Prostate gland (tissue), 2 donors: ENCODE measurements at regions not wholly inside any gene's neighbourhood (a gene's known extent, or its start where the extent isn't known, plus 50 kb on each side); places are given as distances from the start of the nearest gene placed in this dataset.

Experiments
- DNase-seq: peaks from one replicate; pipeline ENCODE4 v3.0.0-alpha.2; 2019; ENCODE audit warnings: low spot score
- H3K27ac ChIP-seq, 2 donors: fragments of 200-600 bp; sonication (generic); 2 replicates each; pipeline ENCODE4 v1.5.1; 2017 to 2019
- H3K27me3 ChIP-seq: fragments of 200-600 bp; sonication (generic); replicated peaks from 2 replicates; pipeline ENCODE4 v1.5.1; 2019; ENCODE audit not compliant: insufficient read depth
- H3K36me3 ChIP-seq, 2 donors: fragments of 200-600 bp; sonication (generic); 1 replicate in 1 of 2; 2 replicates in 1 of 2; pipeline versions ENCODE4 v1.5.1 to v1.8.1; 2017 to 2019
- H3K4me1 ChIP-seq: fragments of 200-600 bp; sonication (generic); replicated peaks from 2 replicates; pipeline ENCODE4 v1.5.1; 2019
- H3K4me3 ChIP-seq, 2 donors: fragments of 200-600 bp; sonication (generic); 2 replicates each; pipeline ENCODE4 v1.5.1; 2017 to 2019
- H3K9me3 ChIP-seq: fragments of 200-600 bp; sonication (generic); 2 replicates; pipeline ENCODE4 v1.5.1; 2017
- CTCF ChIP-seq, 4 experiments: fragments of 200-600 bp in 2 of 4; fragments of 450-650 bp in 2 of 4; sonication (generic) in 2 of 4; IDR thresholded peaks; 1 replicate in 3 of 4; 2 replicates in 1 of 4; pipeline ENCODE4 v1.5.1; 2016 to 2019; ENCODE audit warnings: antibody characterized with exemption in 4 of 4, mild to moderate bottlenecking in 2 of 4, moderate library complexity in 2 of 4
- POLR2A ChIP-seq: fragments of 450-650 bp; IDR thresholded peaks from one replicate; pipeline ENCODE4 v1.6.1; 2016; ENCODE audit warnings: antibody characterized with exemption, mild to moderate bottlenecking
- POLR2AphosphoS5 ChIP-seq: sonication (generic); formaldehyde crosslinking; IDR thresholded peaks from one replicate; pipeline ENCODE4 v1.6.1; 2017; ENCODE audit warnings: antibody characterized with exemption
- WGBS: methylation state at CpG from one replicate; pipeline ENCODE4 v1.1.5; 2018; 5-methylcytosine and 5-hydroxymethylcytosine counted together
- intact Hi-C: fragments of 100-400 bp; cut with DNase I; formaldehyde crosslinking; loops from one replicate; pipeline ENCODE4 v1.14.2; 2022

GRCh38 chr12:115103884-115104883 lies 420.2 kb upstream of the TBX3 start:
- Histone ChIP-seq H3K4me3 (no peak overlapping the region), H3K9me3 (no peaks in the 10 kb centered on the region), H3K27ac (no peak overlapping the region), H3K27me3 (no peaks in the 10 kb centered on the region), H3K4me1 (no peaks in the 10 kb centered on the region), H3K36me3 (no peaks in the 10 kb centered on the region)
- no peak for TF ChIP-seq CTCF (IDR thresholded peaks at IDR 0.05)
- intact Hi-C loops, result no loop called here
- WGBS, result 50% methylated on average over 10 of the region's 10 CpGs
- no peak for DNase-seq

GRCh38 chr12:115102450-115102849 lies 418.5 kb upstream of the TBX3 start:
- intact Hi-C loops, result no loop called here
- DNase-seq, result no peak
- no peak overlapping the region for H3K4me3 ChIP-seq
- whole genome bisulfite sequencing, result 76% methylated on average over 5 of the region's 5 CpGs
- H3K4me1 ChIP-seq, result no peaks in the 10 kb centered on the region
- no peak overlapping the region for H3K27ac ChIP-seq
- H3K9me3 ChIP-seq, result no peaks in the 10 kb centered on the region
- no peaks in the 10 kb centered on the region for H3K27me3 ChIP-seq
- H3K36me3 ChIP-seq, result no peaks in the 10 kb centered on the region
- TF ChIP-seq POLR2A (no peak), POLR2AphosphoS5 (no peak), CTCF (IDR thresholded peaks at IDR 0.05) (no peak)

GRCh38 chr12:115101520-115101919 lies 417.5 kb upstream of the TBX3 start:
- DNase-seq, result no peak
- no peak overlapping the region for H3K4me3 ChIP-seq
- WGBS, result 89% methylated on average over 1 of the region's 1 CpG
- H3K27ac ChIP-seq, result no peak overlapping the region
- TF ChIP-seq POLR2AphosphoS5 (no peak), POLR2A (no peak), CTCF (IDR thresholded peaks at IDR 0.05) (no peak)
- H3K27me3 ChIP-seq, result no peaks in the 10 kb centered on the region
- no peaks in the 10 kb centered on the region for H3K4me1 ChIP-seq
- H3K36me3 ChIP-seq, result no peaks in the 10 kb centered on the region
- intact Hi-C loops, result no loop called here
- H3K9me3 ChIP-seq, result no peaks in the 10 kb centered on the region

DNA sequence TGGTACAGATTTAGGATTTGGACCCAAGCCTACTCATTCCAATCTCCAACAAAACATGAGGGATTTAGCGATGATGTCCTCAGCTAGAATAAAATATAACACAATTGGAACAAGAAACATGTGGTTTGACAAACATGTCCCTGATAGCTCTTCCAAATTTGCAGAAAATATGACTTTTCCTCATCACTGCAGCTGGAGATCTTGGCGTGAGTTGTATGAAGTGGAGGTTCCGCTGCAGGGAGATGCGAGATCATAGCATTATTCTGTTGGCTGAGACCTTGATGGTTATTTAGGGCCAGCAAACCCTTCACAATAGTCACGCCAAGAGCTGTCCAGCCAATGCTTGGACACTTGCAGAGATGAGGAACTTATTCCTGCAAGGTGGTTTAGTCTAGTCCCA lies 413.4 kb upstream of the TBX3 start:
- Histone ChIP-seq H3K27me3 (no peaks in the 10 kb centered on the region), H3K27ac (no peak overlapping the region), H3K36me3 (no peaks in the 10 kb centered on the region), H3K4me1 (no peaks in the 10 kb centered on the region), H3K9me3 (no peaks in the 10 kb centered on the region), H3K4me3 (no peak overlapping the region)
- no peak for DNase-seq
- intact Hi-C loops, result no loop called here
- TF ChIP-seq POLR2A (no peak), CTCF (IDR thresholded peaks at IDR 0.05) (no peak), POLR2AphosphoS5 (no peak)
- 77% methylated on average over 5 of the region's 5 CpGs for WGBS
